ENCODE measurements at regions not wholly inside any gene's neighbourhood (a gene's known extent, or its start where the extent isn't known, plus 50 kb on each side); places are given as distances from the start of the nearest gene placed in this dataset.

DNA sequence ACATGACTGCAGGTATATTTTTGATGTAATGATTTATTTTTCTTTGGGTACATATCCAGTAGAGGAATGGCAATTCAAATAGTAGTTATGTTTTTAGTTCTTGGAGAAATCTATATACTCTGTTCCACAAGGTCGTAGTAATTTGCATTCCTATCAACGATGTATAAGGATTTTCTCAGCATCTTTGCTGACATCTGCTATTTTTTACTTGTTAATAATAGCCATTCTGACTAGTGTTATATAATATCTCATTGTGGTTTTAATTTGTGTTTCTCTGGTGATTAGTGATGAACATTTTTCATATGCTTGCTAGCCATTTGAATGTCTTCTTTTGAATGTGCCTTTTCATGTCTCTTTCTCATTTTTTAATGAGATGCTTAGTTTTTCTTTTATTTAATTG, 292.1 kb upstream of the RGS18 start:
- TF ChIP-seq, protein P1, sequence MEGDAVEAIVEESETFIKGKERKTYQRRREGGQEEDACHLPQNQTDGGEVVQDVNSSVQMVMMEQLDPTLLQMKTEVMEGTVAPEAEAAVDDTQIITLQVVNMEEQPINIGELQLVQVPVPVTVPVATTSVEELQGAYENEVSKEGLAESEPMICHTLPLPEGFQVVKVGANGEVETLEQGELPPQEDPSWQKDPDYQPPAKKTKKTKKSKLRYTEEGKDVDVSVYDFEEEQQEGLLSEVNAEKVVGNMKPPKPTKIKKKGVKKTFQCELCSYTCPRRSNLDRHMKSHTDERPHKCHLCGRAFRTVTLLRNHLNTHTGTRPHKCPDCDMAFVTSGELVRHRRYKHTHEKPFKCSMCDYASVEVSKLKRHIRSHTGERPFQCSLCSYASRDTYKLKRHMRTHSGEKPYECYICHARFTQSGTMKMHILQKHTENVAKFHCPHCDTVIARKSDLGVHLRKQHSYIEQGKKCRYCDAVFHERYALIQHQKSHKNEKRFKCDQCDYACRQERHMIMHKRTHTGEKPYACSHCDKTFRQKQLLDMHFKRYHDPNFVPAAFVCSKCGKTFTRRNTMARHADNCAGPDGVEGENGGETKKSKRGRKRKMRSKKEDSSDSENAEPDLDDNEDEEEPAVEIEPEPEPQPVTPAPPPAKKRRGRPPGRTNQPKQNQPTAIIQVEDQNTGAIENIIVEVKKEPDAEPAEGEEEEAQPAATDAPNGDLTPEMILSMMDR (conservative IDR thresholded peaks at IDR 0.05): no peak
- H3K9me3 Mint-ChIP-seq: peaks cover 5% of the 10 kb centered on the region
- no peaks in the 10 kb centered on the region for H3K27me3 Mint-ChIP-seq (ENCODE audit: low read depth)
- no peak for DNase-seq (ENCODE audit: low read depth, low spot score)
- H3K4me1 Mint-ChIP-seq: peaks cover 4% of the 10 kb centered on the region
- no peak overlapping the region for H3K27ac Mint-ChIP-seq (ENCODE audit: unreplicated experiment)
- H3K4me3 Mint-ChIP-seq: no peak overlapping the region
- H3K36me3 Mint-ChIP-seq (ENCODE audit: low read depth): no peaks in the 10 kb centered on the region

- Mint-ChIP-seq H3K4me1 (peaks cover 4% of the 10 kb centered on the region), H3K36me3 (ENCODE audit: low read depth) (no peaks in the 10 kb centered on the region), H3K27ac (ENCODE audit: unreplicated experiment) (no peak overlapping the region), H3K9me3 (no peaks in the 10 kb centered on the region), H3K4me3 (no peak overlapping the region), H3K27me3 (ENCODE audit: low read depth) (no peaks in the 10 kb centered on the region)
- TF ChIP-seq, protein P1 (conservative IDR thresholded peaks at IDR 0.05): no peak
- DNase-seq (ENCODE audit: low read depth, low spot score): no peak
Observed at GRCh38 chr1:191869790-191870312, 288.4 kb upstream of the RGS18 start.

DNA sequence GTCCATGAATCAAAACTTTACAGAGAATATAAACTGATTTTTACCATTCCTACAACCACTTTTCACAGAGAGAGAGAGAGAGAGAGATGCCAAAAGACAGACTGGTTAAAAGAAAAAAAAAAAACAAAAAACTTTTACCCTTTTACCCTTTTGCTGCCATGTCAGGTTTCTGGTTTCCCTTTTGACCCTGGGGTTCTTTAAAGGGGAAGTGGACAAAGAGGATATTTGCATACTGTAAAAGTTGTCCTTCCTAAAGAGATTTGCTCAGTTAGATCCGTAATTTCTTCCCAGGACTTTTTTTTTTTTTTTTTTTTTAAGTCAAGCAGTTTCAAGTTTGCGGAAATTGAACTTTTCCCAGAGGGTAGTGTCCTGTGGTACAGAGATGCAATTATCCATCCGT, 287.8 kb upstream of the RGS18 start:
- Mint-ChIP-seq H3K27ac (ENCODE audit: unreplicated experiment) (no peak overlapping the region), H3K36me3 (ENCODE audit: low read depth) (no peaks in the 10 kb centered on the region), H3K27me3 (ENCODE audit: low read depth) (no peaks in the 10 kb centered on the region), H3K4me1 (peaks cover 4% of the 10 kb centered on the region), H3K4me3 (no peak overlapping the region), H3K9me3 (no peaks in the 10 kb centered on the region)
- TF ChIP-seq, protein P1 (conservative IDR thresholded peaks at IDR 0.05): no peak
- no peak for DNase-seq (ENCODE audit: low read depth, low spot score)

DNA sequence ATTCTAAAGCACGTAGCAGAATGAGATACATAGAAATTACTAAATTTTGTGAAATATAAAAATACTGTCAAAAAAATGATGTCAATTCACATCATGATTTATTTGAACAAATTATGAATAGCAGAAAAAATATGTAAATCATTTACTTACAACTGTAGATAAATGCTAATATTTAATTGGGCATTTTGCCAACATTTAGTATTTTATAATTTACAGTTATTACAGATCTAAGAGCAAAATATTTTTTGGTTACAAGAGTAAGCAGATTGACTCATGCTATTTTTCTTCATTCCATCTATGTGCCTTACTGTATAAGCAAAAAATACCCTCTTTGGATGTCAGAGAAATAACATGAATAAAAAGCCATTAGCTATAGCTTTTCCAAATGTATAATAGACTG, 282.3 kb upstream of the RGS18 start:
- no peak overlapping the region for H3K27ac Mint-ChIP-seq (ENCODE audit: unreplicated experiment)
- TF ChIP-seq, protein P1 (conservative IDR thresholded peaks at IDR 0.05): no peak
- no peaks in the 10 kb centered on the region for H3K9me3 Mint-ChIP-seq
- H3K4me3 Mint-ChIP-seq: no peak overlapping the region
- DNase-seq (ENCODE audit: low read depth, low spot score): no peak
- H3K27me3 Mint-ChIP-seq (ENCODE audit: low read depth): no peaks in the 10 kb centered on the region
- H3K36me3 Mint-ChIP-seq (ENCODE audit: low read depth): no peaks in the 10 kb centered on the region
- no peaks in the 10 kb centered on the region for H3K4me1 Mint-ChIP-seq

DNA sequence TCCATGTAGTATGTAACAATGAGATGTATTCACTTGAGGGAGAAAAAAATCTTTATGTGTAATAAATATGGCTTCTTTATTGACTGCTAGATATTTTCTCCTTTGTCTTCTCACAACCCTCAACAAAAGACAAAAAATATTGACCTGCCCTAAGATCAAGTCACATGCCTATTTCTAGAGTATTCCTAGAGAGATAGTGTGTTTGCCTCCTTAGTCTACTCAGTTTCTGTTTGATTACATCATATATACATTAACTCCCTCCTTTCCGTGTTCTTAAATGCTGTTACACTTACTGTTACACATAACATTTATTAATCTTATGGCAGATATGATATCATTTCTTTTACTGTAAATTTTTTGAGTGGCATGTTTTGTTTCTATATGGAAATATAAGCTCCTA, 281.6 kb upstream of the RGS18 start:
- H3K4me3 Mint-ChIP-seq: no peak overlapping the region
- no peak overlapping the region for H3K27ac Mint-ChIP-seq (ENCODE audit: unreplicated experiment)
- no peak for DNase-seq (ENCODE audit: low read depth, low spot score)
- no peaks in the 10 kb centered on the region for H3K27me3 Mint-ChIP-seq (ENCODE audit: low read depth)
- no peaks in the 10 kb centered on the region for H3K9me3 Mint-ChIP-seq
- no peaks in the 10 kb centered on the region for H3K4me1 Mint-ChIP-seq
- H3K36me3 Mint-ChIP-seq (ENCODE audit: low read depth): no peaks in the 10 kb centered on the region
- TF ChIP-seq, protein P1 (conservative IDR thresholded peaks at IDR 0.05): no peak

DNA sequence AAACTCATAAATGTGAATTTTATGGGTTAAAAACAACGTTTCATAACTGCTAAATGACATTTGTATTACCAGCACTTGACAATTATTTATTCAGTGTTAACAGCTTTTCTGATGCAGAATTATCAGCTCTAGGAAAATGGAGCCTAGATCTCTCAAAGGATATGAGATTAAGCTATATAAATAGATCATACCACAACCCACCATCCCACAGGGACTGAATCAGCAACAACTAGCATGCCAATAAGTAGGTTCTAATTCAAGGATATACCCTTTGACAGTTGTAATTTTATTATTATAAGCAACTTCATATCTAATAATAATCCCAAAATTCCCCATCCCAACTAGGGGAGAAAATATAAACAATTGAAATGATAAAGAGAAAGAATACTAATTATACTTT, 275.4 kb upstream of the RGS18 start:
- Mint-ChIP-seq H3K4me1 (no peaks in the 10 kb centered on the region), H3K27me3 (ENCODE audit: low read depth) (no peaks in the 10 kb centered on the region), H3K27ac (ENCODE audit: unreplicated experiment) (no peak overlapping the region), H3K36me3 (ENCODE audit: low read depth) (no peaks in the 10 kb centered on the region), H3K4me3 (no peak overlapping the region), H3K9me3 (no peaks in the 10 kb centered on the region)
- TF ChIP-seq, protein P1 (conservative IDR thresholded peaks at IDR 0.05): no peak
- DNase-seq (ENCODE audit: low read depth, low spot score): no peak

Measured in neural crest cell (in vitro differentiated cells).